ENCODE measurements at regions not wholly inside any gene's neighbourhood (a gene's known extent, or its start where the extent isn't known, plus 50 kb on each side); places are given as distances from the start of the nearest gene placed in this dataset.

DNA sequence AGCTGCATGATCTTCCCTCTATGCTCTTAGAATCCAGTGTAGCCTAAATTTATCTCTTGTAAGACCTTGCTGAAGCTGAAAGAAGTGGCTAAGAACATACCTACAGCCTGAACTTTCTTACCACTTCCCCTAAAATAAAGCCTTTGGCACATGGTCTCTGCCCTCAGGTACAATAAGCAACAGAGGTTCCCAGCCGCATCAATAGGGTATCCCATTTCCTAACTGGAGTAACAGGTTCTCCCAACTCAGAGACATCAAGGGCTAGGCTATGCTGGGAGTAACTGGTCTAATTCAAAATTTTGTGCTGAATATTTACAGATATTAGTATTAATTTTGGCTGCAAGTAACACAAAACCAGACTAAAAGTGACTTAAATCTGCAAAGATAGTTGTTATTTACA, 335.8 kb upstream of the TRPC7 start:
- H3K27ac ChIP-seq: no peak overlapping the region
- H3K9me3 ChIP-seq: no peaks in the 10 kb centered on the region
- 96 to 100% methylated on average over 1 of the region's 1 CpG for WGBS, 2 donors
- no peak overlapping the region for H3K4me3 ChIP-seq
- TF ChIP-seq EP300 (IDR thresholded peaks at IDR 0.05) (no peak), POLR2A (IDR thresholded peaks at IDR 0.05) (no peak)
- TF ChIP-seq, protein P1, sequence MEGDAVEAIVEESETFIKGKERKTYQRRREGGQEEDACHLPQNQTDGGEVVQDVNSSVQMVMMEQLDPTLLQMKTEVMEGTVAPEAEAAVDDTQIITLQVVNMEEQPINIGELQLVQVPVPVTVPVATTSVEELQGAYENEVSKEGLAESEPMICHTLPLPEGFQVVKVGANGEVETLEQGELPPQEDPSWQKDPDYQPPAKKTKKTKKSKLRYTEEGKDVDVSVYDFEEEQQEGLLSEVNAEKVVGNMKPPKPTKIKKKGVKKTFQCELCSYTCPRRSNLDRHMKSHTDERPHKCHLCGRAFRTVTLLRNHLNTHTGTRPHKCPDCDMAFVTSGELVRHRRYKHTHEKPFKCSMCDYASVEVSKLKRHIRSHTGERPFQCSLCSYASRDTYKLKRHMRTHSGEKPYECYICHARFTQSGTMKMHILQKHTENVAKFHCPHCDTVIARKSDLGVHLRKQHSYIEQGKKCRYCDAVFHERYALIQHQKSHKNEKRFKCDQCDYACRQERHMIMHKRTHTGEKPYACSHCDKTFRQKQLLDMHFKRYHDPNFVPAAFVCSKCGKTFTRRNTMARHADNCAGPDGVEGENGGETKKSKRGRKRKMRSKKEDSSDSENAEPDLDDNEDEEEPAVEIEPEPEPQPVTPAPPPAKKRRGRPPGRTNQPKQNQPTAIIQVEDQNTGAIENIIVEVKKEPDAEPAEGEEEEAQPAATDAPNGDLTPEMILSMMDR (IDR thresholded peaks at IDR 0.05): no peak
- no peak for DNase-seq (ENCODE audit: low spot score in 2 of 2)
- no peaks in the 10 kb centered on the region for H3K4me1 ChIP-seq
- H3K27me3 ChIP-seq: no peaks in the 10 kb centered on the region
- H3K36me3 ChIP-seq: no peaks in the 10 kb centered on the region

DNA sequence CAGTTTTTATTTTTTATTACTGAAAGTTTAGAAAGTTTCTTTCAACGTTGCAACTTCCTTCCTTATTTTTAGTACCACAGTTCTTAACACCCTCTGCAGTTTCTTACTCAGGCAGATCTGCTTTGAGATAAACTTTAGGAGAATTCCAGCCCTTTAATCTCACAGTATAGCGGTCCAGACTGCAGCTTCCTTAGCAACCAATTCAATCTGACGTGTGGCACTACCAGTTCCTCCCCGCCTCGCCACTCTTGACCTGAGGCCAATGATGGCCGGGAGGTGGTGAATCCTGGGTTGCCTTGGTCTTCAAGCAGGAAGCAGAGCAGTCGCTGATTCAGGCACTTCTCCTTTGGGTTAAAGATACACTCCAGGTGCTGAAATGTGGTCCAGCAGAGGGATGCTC, 334.3 kb upstream of the TRPC7 start:
- WGBS, 2 donors: 46 to 53% methylated on average over 7 of the region's 7 CpGs
- no peaks in the 10 kb centered on the region for H3K4me1 ChIP-seq
- H3K4me3 ChIP-seq: no peak overlapping the region
- DNase-seq (ENCODE audit: low spot score in 2 of 2): no peak
- no peak overlapping the region for H3K27ac ChIP-seq
- H3K36me3 ChIP-seq: no peaks in the 10 kb centered on the region
- no peaks in the 10 kb centered on the region for H3K27me3 ChIP-seq
- no peak for TF ChIP-seq EP300 (IDR thresholded peaks at IDR 0.05)
- TF ChIP-seq POLR2A (IDR thresholded peaks at IDR 0.05): no peak
- TF ChIP-seq, protein P1 (IDR thresholded peaks at IDR 0.05): no peak
- no peaks in the 10 kb centered on the region for H3K9me3 ChIP-seq

DNA sequence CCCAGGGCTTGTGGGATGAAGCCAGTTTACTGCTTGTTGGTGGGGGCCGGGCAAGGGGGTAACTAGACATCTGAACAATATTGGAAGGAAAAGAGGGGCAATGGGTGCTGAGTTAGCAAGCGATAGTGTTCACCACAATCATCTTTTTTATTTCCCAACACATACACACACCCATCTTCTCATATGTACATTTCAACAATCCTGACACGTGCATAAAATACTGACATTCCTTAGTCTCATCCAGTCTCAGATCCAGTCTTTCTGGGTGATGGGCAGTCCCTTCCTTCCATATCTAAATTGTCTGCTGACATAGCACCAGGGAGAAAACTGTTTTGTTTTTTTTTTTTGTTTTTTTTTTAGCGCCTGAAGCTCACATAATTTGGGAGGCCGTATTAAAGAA, 333.6 kb upstream of the TRPC7 start:
- Histone ChIP-seq H3K4me3 (no peak overlapping the region), H3K27me3 (no peaks in the 10 kb centered on the region), H3K9me3 (no peaks in the 10 kb centered on the region), H3K36me3 (no peaks in the 10 kb centered on the region), H3K27ac (no peak overlapping the region), H3K4me1 (no peaks in the 10 kb centered on the region)
- TF ChIP-seq, protein P1 (IDR thresholded peaks at IDR 0.05): no peak
- TF ChIP-seq EP300 (IDR thresholded peaks at IDR 0.05): no peak
- no peak for TF ChIP-seq POLR2A (IDR thresholded peaks at IDR 0.05)
- 81 to 84% methylated on average over 5 of the region's 5 CpGs for WGBS, 2 donors
- no peak for DNase-seq (ENCODE audit: low spot score in 2 of 2)

DNA sequence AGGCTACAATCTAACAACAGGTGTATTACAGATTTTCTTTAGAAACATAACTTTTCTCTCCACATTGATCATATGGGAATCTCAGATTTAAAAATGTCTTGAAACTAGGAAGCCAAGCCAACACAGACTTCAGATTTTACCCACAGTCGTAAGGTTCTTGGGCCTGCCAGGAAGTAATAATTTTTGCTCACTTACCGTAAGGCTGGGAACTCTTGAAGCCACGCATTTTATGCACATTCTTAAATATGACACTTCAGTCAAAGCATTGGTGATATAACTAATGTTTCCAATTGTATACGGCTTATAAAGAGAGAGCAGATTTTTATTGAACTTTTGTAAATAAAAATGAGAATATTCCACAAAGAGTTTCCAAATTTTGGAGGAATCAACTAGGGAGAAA, 328.9 kb upstream of the TRPC7 start:
- no peak for TF ChIP-seq EP300 (IDR thresholded peaks at IDR 0.05)
- TF ChIP-seq, protein P1 (IDR thresholded peaks at IDR 0.05): no peak
- TF ChIP-seq POLR2A (IDR thresholded peaks at IDR 0.05): no peak
- Histone ChIP-seq H3K27me3 (no peaks in the 10 kb centered on the region), H3K9me3 (peaks cover 0 to 11% (median 1%) of the 10 kb centered on the region in 4 donors), H3K36me3 (no peaks in the 10 kb centered on the region), H3K4me3 (no peak overlapping the region), H3K27ac (no peak overlapping the region), H3K4me1 (no peaks in the 10 kb centered on the region)
- 63 to 70% methylated on average over 4 of the region's 4 CpGs for WGBS, 2 donors
- no peak for DNase-seq (ENCODE audit: low spot score in 2 of 2)

DNA sequence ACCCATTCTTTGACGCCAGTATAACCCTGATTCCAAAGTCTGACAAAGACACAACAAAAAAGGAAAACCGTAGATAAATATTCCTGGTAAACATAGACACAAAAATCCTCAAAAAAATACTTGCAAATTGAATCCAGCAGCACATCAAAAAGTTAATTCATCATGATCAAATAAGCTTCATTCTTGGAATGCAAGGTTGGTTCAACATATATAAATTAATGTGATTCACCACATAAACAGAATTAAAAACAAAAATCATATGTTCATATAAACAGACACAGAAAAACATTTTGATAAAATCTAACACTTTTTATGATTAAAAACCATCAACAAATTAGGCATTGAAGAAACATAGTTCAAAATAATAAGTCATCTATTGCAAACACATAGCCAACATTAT, 324.2 kb upstream of the TRPC7 start:
- no peak for TF ChIP-seq EP300 (IDR thresholded peaks at IDR 0.05)
- no peak for TF ChIP-seq POLR2A (IDR thresholded peaks at IDR 0.05)
- TF ChIP-seq, protein P1 (IDR thresholded peaks at IDR 0.05): no peak
- H3K36me3 ChIP-seq: no peaks in the 10 kb centered on the region
- H3K27me3 ChIP-seq: no peaks in the 10 kb centered on the region
- no peak for DNase-seq (ENCODE audit: low spot score in 2 of 2)
- peaks cover 0 to 47% (median 4%) of the 10 kb centered on the region in 4 donors for H3K9me3 ChIP-seq
- no peaks in the 10 kb centered on the region for H3K4me1 ChIP-seq
- no peak overlapping the region for H3K4me3 ChIP-seq
- no peak overlapping the region for H3K27ac ChIP-seq
- 32 to 45% methylated on average over 2 of the region's 2 CpGs for WGBS, 2 donors

Measured in tibial nerve (tissue), 4 donors.